GM19397 (cell line): ENCODE measurements at regions not wholly inside any gene's neighbourhood (a gene's known extent, or its start where the extent isn't known, plus 50 kb on each side); places are given as distances from the start of the nearest gene placed in this dataset.
"Not testable (repeated sequence)": the region's sequence is repeated elsewhere in the genome, so short reads cannot be mapped to it uniquely, and the experiment has no call there.

Experiments
- ATAC-seq: cut with Tn5 transposase; IDR thresholded peaks from one replicate; pipeline ENCODE4 v1.9.1; 2021; ENCODE audit warnings: mild to moderate bottlenecking, moderate library complexity; ENCODE audit not compliant: unreplicated experiment

DNA sequence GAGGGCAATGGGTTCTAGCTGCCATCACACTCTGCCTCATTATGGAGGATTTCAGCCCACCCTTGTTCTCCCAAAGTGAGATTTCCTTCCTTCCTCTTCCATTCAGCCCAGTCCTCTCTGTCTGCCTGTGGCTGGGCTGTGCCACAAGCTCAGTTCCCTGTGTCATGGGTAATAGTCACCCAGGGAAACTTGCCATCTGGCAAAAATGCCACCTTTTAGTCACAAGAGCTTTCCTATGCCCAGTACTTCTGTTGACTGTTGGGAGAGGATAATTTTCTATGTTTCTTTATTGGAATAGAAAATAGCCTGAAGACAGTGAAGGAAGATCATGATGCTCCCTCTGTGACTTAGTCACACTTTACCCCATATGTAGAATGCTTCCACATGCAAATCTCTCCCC, 71.4 kb downstream of the TLR4 start:
- no peak for ATAC-seq

GRCh38 chr9:117777823-117778222, 73.6 kb downstream of the TLR4 start:
- ATAC-seq, result no peak

- no peak for ATAC-seq
These were observed 75.6 kb downstream of the TLR4 start for GRCh38 chr9:117779760-117780159.

- peak; percentile 66 for ATAC-seq
These were observed 79.0 kb downstream of the TLR4 start for GRCh38 chr9:117782931-117783788.

DNA sequence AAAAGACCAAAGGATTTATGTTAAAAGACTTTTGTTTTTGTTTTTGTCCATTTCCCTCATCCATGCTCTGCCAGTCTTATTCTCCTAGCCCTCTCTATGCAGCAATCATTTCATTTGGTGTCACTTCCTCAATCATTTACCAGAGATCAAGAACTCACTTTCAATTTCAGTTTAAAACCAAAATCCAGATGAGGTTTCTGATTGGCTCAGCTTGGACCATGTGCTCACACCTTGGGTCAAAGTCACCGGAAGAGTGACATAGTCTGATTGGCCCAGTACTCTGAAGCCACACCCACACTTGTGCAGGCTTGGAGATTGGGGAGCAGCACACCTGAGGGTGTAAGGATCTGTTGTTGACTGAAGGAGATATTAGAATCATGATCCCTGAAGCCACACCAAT, 79.6 kb downstream of the TLR4 start:
- ATAC-seq, result peak; percentile 79

DNA sequence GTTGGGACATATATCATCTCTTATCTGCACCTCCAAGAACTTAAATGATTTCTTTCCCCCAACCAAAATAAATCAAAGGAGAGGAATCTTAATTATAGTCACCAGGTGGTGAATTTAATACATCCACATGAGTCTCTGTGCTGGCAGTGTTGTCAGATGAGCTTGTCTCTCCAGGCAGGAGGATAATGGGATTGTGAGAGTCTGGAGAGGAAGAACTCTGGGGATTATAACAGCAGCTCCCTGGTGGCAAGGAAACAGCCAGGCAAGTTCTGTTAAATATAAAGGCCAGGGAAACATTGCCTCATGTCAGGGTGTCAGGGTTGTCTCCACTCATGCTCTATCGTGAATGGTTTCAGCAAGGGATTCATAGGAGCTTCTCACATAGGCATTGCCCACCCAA, 80.8 kb downstream of the TLR4 start:
- no peak for ATAC-seq

DNA sequence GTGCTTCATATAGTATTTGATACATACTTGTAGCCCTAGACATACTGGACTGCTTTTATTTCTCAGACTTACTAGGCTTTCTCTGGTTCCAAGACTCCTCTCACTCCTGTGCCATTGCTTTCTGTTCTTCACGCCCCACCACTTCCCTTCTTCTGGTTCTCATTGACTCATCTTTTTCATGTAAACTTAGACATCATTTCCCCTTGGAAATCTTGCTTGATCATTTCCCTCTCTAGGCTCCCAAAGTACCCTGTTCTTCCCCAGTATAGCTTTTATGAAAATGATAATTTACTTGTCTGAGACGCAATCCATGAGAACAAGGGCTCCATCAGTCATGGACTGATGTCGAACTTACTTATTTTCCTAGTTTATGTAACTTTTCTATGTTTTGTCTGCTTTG, 83.5 kb downstream of the TLR4 start:
- ATAC-seq, result no peak

DNA sequence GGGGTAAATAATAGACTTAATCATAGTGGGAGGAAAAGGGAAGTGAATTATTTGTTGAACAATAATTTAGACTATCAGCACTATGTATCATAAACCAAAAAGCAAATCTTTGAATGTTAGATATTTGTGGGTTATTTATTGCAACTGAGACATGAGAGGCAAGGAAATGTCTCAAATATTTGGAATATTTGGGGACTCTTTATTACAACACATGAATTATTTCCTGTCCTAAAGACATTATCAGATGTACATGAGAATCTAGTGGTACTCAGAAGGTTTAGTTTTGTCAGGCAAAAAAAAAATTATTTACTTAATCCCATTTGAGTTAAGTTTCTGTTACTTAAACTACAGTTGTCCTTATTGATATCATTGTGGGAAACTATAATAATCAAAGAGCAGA, 91.1 kb downstream of the TLR4 start:
- no peak for ATAC-seq

DNA sequence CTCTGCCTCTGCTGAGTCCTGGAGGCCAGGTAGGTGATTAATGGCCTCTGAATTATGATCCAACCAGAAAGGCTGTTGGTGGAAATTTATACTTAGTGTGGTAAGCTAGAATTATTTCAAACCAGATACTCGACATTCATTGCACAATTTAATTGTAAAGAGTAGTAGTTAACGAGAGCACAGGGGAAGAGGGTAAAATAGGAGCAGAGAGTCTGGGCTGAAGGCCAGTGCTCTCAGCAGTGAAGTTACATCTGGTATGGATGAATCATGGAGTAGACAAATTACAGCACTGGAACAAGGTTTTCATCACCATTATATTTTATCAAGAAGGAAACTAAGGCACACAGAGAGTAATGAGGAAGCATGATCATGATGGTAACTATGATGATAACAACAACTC, 92.5 kb downstream of the TLR4 start:
- ATAC-seq, result no peak

GRCh38 chr9:117800389-117800788, 96.2 kb downstream of the TLR4 start:
- ATAC-seq, result no peak

- ATAC-seq, result no peak
These were observed 105.5 kb downstream of the TLR4 start for GRCh38 chr9:117809751-117810150.

GRCh38 chr9:117815315-117815714, 111.1 kb downstream of the TLR4 start:
- ATAC-seq, result peak; percentile 55

DNA sequence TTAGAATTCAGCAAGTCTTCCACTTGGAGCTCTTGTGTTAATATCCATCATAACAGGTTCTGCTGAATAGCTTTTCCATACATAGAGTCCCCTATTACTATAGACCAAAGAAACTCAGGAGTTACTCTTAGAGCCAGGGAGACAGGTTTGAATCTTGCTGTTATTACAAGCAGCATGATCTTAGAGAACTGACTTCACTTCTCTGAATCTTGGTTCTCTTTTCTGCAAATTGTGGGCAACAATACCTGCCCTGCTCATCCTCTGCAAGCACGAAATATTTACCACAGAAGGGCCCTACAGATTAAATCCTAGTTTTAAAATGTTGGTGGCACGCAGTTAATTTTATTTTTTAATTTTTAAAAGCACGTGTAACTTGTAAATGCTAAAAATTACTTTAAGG, 111.7 kb downstream of the TLR4 start:
- ATAC-seq, result no peak

- ATAC-seq, result no peak
These were observed 117.8 kb downstream of the TLR4 start for GRCh38 chr9:117821954-117822353.

DNA sequence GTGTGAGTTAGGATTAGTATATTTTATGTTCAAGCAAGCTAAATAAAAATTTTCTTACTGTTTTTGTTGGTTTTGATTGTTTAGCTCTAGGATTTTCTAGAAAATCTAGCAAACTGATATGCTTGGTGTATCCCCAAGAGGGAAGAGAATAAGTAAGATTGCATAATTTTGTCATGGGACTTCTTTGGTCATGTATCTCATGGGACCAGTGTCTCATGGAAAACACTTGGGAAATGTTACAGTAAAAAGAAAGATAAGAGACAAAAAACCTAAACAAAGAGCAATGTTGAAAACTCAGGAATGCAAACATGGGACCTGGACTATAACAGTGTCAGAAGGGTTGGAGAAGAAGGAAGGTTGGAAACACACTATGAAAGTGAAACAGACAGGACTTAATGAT, 119.4 kb downstream of the TLR4 start:
- ATAC-seq, result no peak

- peak; percentile 96 for ATAC-seq
These were observed 121.6 kb downstream of the TLR4 start for GRCh38 chr9:117825609-117826347.

GRCh38 chr9:117826837-117827236, 122.6 kb downstream of the TLR4 start:
- ATAC-seq, result no peak

- no peak for ATAC-seq
These were observed 123.3 kb downstream of the TLR4 start for GRCh38 chr9:117827456-117827855.

DNA sequence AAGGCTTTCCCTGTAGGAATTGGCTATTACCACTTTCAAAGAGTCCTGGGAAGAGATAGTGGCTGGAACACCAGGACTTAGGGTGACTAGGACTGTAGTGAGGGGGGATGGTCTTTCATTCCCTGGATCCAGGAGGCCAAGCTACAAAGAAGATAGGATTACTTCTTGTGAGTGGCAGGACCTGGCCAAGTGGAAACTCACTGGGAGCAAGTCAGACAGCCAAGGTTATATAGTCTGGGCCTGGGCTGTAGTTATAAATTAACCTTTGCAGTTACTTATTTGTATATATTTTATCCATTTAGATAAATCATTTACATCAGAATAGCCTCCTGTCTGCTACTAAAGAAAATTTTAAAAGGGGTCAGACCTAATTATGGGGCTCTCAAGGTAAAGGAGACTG, 124.3 kb downstream of the TLR4 start:
- no peak for ATAC-seq

DNA sequence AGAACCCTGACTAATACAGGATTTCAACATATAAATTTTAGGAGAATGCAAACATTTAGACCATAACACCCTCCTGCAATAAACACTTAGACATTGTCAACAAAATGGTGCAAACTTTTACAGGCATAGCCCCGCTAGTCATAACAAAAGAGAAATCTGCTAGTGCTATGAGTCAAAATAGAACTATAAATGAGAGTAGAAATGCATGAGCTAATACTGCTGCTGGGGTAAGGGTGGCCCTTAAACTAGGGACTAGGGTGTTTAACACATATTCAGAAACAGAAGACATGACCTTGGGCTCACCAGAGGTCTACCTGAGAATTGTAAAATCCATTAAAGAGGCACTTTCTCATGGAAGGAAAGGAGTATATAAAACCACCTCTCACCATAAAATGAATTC, 131.6 kb downstream of the TLR4 start:
- peak; percentile 52 for ATAC-seq

DNA sequence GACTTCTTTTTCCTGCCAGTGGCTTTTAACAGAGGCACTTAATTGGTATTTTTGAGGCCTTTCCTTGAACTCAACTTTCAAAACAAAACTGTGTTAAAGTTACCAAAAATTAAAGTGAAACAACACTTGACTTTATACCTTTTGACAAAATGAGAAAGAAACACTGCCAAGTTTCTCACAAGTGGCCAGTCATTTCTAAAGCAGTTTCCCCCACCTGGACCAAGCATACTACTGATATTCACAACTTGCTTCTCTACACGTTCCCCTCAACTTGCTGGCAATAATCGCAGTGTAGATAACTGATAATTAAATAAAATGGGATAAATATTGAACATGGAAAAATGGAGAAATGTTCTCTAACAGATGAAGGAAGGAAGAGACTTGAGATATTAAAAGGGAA, 135.7 kb downstream of the TLR4 start:
- ATAC-seq, result no peak

DNA sequence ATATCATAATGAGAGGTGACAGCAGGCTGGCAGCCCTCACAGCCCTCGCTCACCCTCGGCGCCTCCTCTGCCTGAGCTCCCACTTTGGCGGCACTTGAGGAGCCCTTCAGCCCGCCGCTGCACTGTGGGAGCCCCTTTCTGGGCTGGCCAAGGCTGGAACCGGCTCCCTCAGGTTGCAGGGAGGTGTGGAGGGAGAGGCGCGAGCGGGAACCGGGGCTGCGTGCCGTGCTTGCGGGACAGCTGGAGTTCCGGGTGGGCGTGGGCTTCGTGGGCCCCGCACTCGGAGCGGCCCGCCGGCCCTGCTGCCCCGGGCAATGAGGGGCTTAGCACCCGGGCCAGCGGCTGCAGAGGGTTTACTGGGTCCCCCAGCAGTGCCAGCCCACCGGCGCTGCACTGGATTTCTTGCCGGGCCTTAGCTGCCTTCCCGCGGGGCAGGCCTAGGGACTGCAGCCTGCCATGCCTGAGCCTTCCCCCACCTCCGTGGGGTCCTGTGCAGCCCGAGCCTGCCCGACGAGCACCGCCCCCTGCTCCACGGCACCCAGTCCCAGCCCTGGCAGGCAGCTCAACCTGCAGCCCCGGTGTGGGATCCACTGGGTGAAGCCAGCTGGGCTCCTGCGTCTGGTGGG, 147.7 kb downstream of the TLR4 start:
- ATAC-seq, result not testable (repeated sequence)
